Dermis blood vessel endothelial cell (primary cell): ENCODE measurements at regions not wholly inside any gene's neighbourhood (a gene's known extent, or its start where the extent isn't known, plus 50 kb on each side); places are given as distances from the start of the nearest gene placed in this dataset.
"Not testable (repeated sequence)": the region's sequence is repeated elsewhere in the genome, so short reads cannot be mapped to it uniquely, and the experiment has no call there.

Experiments
- DNase-seq: peaks from one replicate; pipeline ENCODE4 v3.0.0; 2010

DNA sequence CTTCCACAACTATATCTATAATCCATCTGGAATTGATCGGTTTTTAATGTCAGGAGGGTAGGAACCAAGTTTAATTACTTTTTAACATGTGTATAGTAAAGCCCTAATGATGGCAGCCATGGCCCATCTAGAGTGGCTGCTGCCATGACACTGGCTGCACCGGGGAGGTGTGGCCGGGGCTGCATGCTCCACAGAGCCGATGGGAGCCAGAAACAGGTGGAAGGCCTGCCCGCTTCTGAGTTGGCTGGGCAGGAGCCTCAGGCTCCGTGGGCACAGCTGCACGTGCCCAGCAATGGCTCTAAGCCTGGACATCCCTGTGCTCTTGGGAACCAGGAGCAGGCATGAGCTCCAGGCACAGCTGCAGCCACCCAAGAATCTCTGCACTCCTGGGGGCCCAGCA lies 73.0 kb downstream of the GBP6 start:
- no peak for DNase-seq

DNA sequence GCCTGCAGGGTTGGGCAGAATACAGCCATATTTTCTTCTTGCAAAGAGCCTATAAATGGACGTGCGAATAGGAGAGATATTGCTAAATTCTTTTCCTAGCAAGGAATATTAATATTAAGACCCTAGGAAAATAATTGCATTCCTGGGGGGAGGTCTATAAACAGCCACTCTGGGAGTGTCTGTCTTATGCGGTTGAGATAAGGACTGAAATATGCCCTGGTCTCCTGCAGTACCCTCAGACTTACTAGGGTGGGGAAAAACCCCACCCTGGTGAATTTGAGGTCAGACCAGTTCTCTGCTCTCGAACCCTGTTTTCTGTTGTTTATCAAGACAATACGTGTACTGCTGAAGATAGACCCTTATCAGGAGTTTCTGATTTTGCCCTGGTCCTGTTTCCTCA lies 74.4 kb downstream of the GBP6 start:
- not testable (repeated sequence) for DNase-seq

DNA sequence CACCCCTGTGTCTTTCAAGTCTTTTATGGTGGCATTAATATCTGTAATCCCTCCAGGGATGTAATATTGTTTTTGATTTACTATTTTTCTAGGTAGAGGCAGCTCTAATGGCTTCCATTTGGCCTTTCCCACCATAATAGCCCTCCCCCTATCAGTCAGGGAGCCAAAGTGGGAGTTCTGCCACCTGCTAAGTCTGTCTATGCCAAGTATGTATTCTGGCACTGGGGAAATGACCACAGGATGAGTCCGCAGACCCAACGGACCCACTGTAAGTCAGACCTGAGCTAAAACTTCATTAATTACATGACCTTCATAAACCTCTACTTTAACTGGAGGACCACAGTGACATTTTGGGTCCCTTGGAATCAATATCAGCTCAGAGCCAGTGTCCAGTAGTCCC lies 77.1 kb downstream of the GBP6 start:
- no peak for DNase-seq

DNA sequence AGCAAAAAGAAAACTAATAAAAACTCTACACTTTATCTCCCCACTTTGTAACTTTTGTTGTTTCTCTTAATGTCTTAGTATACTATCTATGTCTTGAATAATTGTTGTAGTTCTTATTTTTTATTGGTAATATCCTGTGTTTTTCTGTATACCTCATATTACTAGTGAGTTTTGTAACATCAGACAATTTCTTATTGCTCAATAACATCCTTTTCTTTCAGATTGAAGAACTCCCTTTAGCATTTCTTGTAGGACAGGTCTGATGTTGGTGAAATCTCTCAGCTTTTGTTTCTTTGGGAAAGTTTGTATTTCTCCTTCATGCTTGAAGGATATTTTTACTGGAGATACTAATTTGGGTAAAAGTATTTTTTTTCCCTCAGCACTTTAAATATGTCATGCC lies 79.8 kb upstream of the LRRC8B start:
- DNase-seq, result no peak

DNA sequence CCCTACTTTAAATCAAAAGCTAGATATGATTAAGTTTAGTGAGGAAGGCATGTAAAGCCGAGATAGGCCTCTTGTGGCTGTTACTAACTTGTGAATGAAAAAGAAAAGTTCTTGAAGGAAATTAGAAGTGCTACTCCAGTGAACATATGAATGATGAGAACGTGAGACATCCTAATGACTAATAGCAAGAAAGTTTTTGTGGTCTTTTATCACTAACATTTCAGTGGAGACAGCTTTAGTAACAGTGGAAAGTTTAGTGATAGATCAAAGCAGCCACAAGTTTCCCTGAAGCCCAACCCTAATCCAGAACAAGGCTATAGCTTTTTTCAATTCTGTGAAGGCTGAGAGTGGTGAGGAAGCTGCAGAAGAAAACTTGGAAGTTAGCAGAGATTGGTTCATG lies 73.6 kb upstream of the LRRC8B start:
- DNase-seq, result no peak

GRCh38 chr1:89453123-89453972 lies 71.3 kb upstream of the LRRC8B start:
- no peak for DNase-seq

DNA sequence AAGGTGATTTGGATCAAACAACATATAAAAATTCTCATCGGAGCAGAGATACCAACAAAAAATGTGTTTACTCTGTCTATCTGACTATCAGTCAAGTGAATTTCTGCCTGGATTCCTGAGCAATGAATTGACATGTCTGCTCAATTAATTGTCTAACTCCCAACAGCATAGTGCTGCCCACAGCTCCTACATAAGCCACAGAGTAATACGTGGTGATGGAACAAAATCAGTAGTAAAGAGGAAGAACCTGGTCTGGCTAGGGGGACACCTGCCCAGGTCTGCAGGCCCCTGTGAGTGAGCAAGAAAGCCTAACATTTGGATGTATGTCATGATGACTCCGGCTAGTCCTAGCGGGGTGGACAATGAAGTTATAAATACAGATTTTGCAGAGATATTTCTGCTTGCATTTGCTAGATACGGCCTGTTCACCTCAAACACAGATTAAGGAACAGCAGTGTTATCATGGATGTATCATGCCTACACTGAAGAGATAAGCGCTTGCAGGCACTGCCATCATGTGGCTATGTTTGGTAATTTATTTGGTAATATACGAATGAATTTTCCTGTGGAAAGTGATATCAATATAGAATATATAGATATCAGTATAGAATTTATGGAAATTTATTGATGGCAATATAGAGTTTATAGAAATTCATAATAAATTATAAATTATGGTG lies 69.6 kb upstream of the LRRC8B start:
- peak; percentile 71 for DNase-seq

DNA sequence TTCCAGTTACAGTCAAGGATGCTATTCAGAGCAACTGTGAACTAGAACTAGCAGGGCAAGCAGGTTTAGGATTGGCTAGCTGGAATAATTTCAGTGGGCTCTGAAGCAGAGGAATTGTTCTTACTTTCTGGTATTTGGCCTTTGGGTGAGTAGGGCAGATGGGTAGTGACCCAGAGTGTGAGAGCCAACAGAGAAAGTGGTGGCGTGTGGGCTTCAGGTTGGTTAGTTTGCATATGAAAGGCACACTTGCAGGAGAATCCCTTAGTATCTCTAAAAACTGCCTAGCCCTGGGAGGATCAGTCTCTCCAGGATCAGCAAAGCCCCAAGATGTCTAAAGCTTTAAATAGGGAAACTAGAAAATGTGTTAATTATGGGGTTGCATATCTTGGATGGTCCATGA lies 67.6 kb upstream of the LRRC8B start:
- DNase-seq, result no peak

DNA sequence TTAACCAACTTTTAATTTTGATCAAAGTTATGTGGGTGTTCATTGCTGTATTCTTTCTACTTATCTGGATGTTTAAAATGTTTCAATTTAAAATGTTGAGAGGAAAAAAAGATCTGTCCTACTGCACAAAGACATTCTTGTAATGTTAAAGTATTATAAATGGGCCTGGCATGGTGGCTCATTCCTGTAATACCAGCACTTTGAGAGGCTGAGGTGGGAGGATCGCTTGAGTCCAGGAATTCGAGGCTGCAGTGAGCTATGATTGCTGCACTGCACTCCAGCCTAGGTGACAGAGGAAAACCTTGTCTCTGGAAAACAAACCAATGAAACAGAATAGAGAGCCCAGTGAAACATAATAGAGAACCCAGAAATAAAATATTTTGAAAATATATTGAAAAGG lies 65.5 kb upstream of the LRRC8B start:
- no peak for DNase-seq

GRCh38 chr1:89460325-89460724 lies 64.3 kb upstream of the LRRC8B start:
- no peak for DNase-seq

GRCh38 chr1:89462250-89462649 lies 62.4 kb upstream of the LRRC8B start:
- no peak for DNase-seq

DNA sequence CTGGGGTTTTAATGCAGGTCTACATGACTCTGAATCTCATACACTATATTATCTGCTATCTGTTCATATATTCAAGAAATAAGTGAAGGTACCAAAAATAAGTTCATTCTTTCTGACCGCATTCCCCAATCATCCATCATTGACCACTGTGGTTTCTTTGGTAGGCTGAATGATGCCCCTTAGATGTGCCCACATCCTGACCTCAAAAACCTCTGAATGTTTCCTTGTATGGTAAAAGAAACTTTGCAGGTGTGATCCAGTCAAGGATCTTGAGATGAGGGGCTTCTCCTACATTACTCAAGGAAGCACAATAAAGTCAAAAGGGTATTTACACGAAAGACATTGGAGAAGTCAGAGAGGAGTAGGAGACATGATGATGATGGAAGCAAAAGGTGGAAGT lies 60.6 kb upstream of the LRRC8B start:
- no peak for DNase-seq

DNA sequence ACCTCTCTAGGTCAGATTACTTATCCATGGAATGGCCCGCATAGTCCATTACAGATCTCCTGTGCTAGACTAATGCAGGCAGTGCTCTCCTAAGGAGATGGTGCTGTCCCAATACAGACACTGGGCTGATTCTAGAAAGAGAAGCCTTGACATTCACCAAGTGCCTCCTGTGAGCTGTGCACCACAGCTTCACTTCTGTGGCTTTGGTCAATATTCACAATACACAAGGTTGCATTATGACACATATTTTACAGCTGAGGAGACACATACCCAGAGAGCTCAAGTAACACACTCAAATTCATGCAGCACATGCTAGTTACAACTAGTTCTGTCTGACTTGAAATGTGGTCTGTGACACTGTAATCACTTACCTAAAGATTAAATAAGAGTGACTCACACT lies 59.4 kb upstream of the LRRC8B start:
- no peak for DNase-seq

- no peak for DNase-seq
Observed at GRCh38 chr1:89466307-89466930, 58.2 kb upstream of the LRRC8B start.

DNA sequence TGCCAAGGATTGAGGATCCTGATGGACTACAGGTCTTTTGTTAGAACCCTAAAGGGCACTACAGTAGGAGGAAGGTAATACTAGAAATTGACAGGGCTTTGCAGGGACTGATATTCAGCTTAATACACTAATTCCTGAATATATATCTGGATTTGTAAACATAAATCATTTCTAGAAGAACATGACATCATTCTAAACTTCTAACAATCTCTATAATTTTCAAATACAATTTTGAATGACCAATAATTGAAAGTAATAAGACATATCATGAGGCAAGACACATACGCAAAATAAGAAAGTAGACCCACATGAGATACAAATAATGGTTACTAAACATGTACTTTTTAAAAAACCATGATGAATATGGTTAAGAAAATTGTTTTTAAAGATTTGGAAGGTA lies 52.4 kb upstream of the LRRC8B start:
- no peak for DNase-seq

- no peak for DNase-seq
Observed at GRCh38 chr1:89472886-89473417, 51.7 kb upstream of the LRRC8B start.
